SU-DHL-6 (cell line): ENCODE measurements at regions not wholly inside any gene's neighbourhood (a gene's known extent, or its start where the extent isn't known, plus 50 kb on each side); places are given as distances from the start of the nearest gene placed in this dataset.

Experiments
- H2AFZ ChIP-seq: fragments of 200-600 bp; sonication (generic); 2 replicates; pipeline ENCODE4 v1.6.1; 2014; ENCODE audit warnings: low read depth, mild to moderate bottlenecking, moderate library complexity, mixed read lengths, antibody characterized with exemption, low read length; ENCODE audit not compliant: severe bottlenecking
- H3F3A ChIP-seq: fragments of 200-600 bp; shearing (Covaris generic); 2 replicates; pipeline ENCODE4 v1.6.0; 2016; ENCODE audit warnings: antibody characterized with exemption, mild to moderate bottlenecking; ENCODE audit not compliant: insufficient read depth
- H3K27ac ChIP-seq: fragments of 200-600 bp; sonication (generic); 2 replicates; pipeline ENCODE4 v1.5.1; 2016; ENCODE audit warnings: low read depth, mild to moderate bottlenecking, low read length, moderate library complexity, mixed read lengths
- H3K27me3 ChIP-seq: fragments of 200-600 bp; sonication (generic), shearing (Covaris generic); 2 replicates; pipeline ENCODE4 v1.6.0; 2014; ENCODE audit warnings: mild to moderate bottlenecking, low read length
- H3K36me3 ChIP-seq: fragments of 200-600 bp; sonication (generic); 2 replicates; pipeline ENCODE4 v1.6.1; 2014; ENCODE audit warnings: mild to moderate bottlenecking, low read length, mixed read lengths
- H3K4me2 ChIP-seq: fragments of 300-600, 200-600 bp; shearing (Covaris generic), sonication (generic); 2 replicates; pipeline ENCODE4 v1.6.0; 2014; ENCODE audit warnings: low read length, low read depth, mild to moderate bottlenecking; ENCODE audit not compliant: poor library complexity, severe bottlenecking
- H3K4me3 ChIP-seq: fragments of 200-600 bp; sonication (generic); 2 replicates; pipeline ENCODE4 v1.5.1; 2014; ENCODE audit warnings: antibody characterized with exemption, low read length, mild to moderate bottlenecking, mixed read lengths; ENCODE audit not compliant: insufficient read depth, poor library complexity, severe bottlenecking
- H3K79me2 ChIP-seq: fragments of 200-600 bp; sonication (generic); 2 replicates; pipeline ENCODE4 v1.6.1; 2014; ENCODE audit warnings: mild to moderate bottlenecking, low read length, moderate library complexity; ENCODE audit not compliant: insufficient read depth
- H3K9ac ChIP-seq: fragments of 200-600 bp; sonication (generic); 2 replicates; pipeline ENCODE4 v1.7.0; 2014; ENCODE audit warnings: mild to moderate bottlenecking, low read length
- H3K9me2 ChIP-seq: fragments of 200-600 bp; sonication (generic); replicated peaks from 2 replicates; pipeline ENCODE4 v1.6.1; 2014; ENCODE audit warnings: low read length; ENCODE audit not compliant: insufficient read depth
- H3K9me3 ChIP-seq: fragments of 200-600 bp; sonication (generic); 2 replicates; pipeline ENCODE4 v1.6.1; 2014; ENCODE audit warnings: low read length, mixed read lengths; ENCODE audit not compliant: insufficient read depth
- H4K20me1 ChIP-seq: fragments of 200-600 bp; sonication (generic); 2 replicates; pipeline ENCODE4 v1.6.1; 2014; ENCODE audit warnings: low read depth, mild to moderate bottlenecking, antibody characterized with exemption, low read length, moderate library complexity, mixed read lengths
- EZH2phosphoT487 ChIP-seq: fragments of 200-600 bp; sonication (generic), shearing (Covaris generic); conservative IDR thresholded peaks from 2 replicates; pipeline ENCODE4 v1.6.1; 2018; ENCODE audit warnings: mild to moderate bottlenecking, antibody characterized with exemption, low read length, moderate library complexity, mixed read lengths
- TF ChIP-seq, protein P1 (sequence below): fragments of 200-600 bp; sonication (generic); IDR thresholded peaks from one replicate; pipeline ENCODE4 v1.5.1; 2017; ENCODE audit warnings: antibody characterized with exemption, mild to moderate bottlenecking, low read length, moderate library complexity; ENCODE audit not compliant: insufficient read depth, poor library complexity, severe bottlenecking

DNA sequence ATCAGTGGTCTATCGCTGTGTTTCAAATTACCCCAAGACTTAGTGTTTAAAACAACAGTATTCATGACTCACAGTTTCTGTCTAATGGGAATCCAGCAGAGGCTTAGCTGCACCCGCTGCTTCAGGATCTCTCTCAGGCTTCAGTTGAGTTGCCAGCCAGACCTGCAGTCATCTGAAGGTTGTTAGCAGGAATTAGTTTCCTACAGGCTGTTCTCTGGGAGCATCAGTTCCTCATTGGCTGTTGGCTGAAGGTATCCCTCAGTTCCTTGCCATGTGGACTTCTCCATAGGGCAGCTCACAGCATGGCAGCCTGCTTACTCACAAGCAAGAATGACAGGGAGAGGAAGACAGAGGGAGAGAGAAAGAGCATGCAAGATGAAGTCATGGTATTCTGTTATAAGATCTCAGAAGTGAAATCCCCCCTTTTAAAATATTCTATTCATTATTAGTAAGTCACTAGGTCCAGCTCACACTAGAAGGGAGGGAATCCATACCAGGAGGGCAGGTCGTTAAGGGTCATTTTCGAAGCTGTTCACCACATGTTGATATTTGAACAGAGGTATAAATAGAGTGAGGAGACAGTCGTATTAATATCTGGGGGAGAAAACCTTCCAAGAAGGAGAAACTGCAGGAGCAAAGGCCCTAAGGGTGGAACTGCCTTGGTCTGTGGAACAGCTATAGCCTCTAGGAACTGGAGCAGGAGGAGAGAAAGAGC, 473.9 kb upstream of the PPP2R3A start:
- H3K79me2 ChIP-seq, result no peaks in the 10 kb centered on the region
- no peaks in the 10 kb centered on the region for H3K9me2 ChIP-seq
- no peaks in the 10 kb centered on the region for H4K20me1 ChIP-seq
- no peak overlapping the region for H3K4me3 ChIP-seq
- no peak overlapping the region for H3K27ac ChIP-seq
- H3K9me3 ChIP-seq, result no peaks in the 10 kb centered on the region
- no peak overlapping the region for H2AFZ ChIP-seq
- H3K36me3 ChIP-seq, result no peaks in the 10 kb centered on the region
- no peaks in the 10 kb centered on the region for H3F3A ChIP-seq
- H3K27me3 ChIP-seq, result no peaks in the 10 kb centered on the region
- H3K9ac ChIP-seq, result no peak overlapping the region
- no peak overlapping the region for H3K4me2 ChIP-seq
- TF ChIP-seq EZH2phosphoT487, result no peak
- TF ChIP-seq, protein P1, sequence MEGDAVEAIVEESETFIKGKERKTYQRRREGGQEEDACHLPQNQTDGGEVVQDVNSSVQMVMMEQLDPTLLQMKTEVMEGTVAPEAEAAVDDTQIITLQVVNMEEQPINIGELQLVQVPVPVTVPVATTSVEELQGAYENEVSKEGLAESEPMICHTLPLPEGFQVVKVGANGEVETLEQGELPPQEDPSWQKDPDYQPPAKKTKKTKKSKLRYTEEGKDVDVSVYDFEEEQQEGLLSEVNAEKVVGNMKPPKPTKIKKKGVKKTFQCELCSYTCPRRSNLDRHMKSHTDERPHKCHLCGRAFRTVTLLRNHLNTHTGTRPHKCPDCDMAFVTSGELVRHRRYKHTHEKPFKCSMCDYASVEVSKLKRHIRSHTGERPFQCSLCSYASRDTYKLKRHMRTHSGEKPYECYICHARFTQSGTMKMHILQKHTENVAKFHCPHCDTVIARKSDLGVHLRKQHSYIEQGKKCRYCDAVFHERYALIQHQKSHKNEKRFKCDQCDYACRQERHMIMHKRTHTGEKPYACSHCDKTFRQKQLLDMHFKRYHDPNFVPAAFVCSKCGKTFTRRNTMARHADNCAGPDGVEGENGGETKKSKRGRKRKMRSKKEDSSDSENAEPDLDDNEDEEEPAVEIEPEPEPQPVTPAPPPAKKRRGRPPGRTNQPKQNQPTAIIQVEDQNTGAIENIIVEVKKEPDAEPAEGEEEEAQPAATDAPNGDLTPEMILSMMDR, result no peak

GRCh38 chr3:135495891-135496290, 469.6 kb upstream of the PPP2R3A start:
- H3K4me3 ChIP-seq, result no peak overlapping the region
- no peaks in the 10 kb centered on the region for H3K79me2 ChIP-seq
- no peak overlapping the region for H3K4me2 ChIP-seq
- no peaks in the 10 kb centered on the region for H3K36me3 ChIP-seq
- H3K27me3 ChIP-seq, result no peaks in the 10 kb centered on the region
- H2AFZ ChIP-seq, result no peak overlapping the region
- H4K20me1 ChIP-seq, result no peaks in the 10 kb centered on the region
- H3K9me2 ChIP-seq, result no peaks in the 10 kb centered on the region
- no peaks in the 10 kb centered on the region for H3K9me3 ChIP-seq
- no peaks in the 10 kb centered on the region for H3F3A ChIP-seq
- H3K9ac ChIP-seq, result no peak overlapping the region
- no peak overlapping the region for H3K27ac ChIP-seq
- no peak for TF ChIP-seq EZH2phosphoT487
- TF ChIP-seq, protein P1, result no peak

DNA sequence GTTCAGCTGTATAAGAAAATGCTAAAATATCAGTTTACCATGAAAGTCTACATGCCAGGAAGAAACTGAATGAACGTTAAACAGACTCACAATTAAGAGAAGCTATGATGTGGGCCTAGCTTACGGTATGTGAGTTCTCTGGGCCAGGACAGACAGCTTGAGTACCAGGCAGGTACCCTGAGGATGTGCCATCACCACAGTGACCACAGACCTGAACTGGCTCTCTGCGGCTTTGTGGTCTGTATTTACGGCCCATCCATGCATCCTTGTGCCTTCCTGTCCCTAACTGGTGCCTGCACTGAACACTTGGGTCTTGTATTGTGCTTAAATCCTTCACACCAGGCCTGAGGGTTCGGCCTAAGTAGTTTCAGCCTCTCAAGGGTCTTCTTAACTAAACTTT, 467.5 kb upstream of the PPP2R3A start:
- Histone ChIP-seq H3K9me2 (no peaks in the 10 kb centered on the region), H3K27me3 (no peaks in the 10 kb centered on the region), H3K4me2 (no peak overlapping the region), H2AFZ (no peak overlapping the region), H3F3A (no peaks in the 10 kb centered on the region), H3K36me3 (no peaks in the 10 kb centered on the region), H3K4me3 (no peak overlapping the region), H3K9me3 (no peaks in the 10 kb centered on the region), H4K20me1 (no peaks in the 10 kb centered on the region), H3K27ac (no peak overlapping the region), H3K9ac (no peak overlapping the region), H3K79me2 (no peaks in the 10 kb centered on the region)
- TF ChIP-seq, protein P1, result no peak
- no peak for TF ChIP-seq EZH2phosphoT487
